B cell (primary cell): ENCODE measurements at regions not wholly inside any gene's neighbourhood (a gene's known extent, or its start where the extent isn't known, plus 50 kb on each side); places are given as distances from the start of the nearest gene placed in this dataset.

Experiments
- CTCF ChIP-seq: fragments of 200-600 bp; IDR thresholded peaks from one replicate; pipeline ENCODE4 v1.8.0; 2022; ENCODE audit warnings: antibody characterized with exemption, mild to moderate bottlenecking
- EZH2 ChIP-seq: IDR thresholded peaks from 2 replicates; pipeline ENCODE4 v1.6.1; 2012; ENCODE audit warnings: borderline replicate concordance, low read depth, mild to moderate bottlenecking, moderate library complexity, low read length; ENCODE audit not compliant: insufficient read depth, poor library complexity, severe bottlenecking

GRCh38 chr5:110070836-110071235, 381.1 kb downstream of the MAN2A1 start:
- TF ChIP-seq EZH2, result no peak
- TF ChIP-seq CTCF, result no peak
